H1 (cell line): ENCODE measurements at regions not wholly inside any gene's neighbourhood (a gene's known extent, or its start where the extent isn't known, plus 50 kb on each side); places are given as distances from the start of the nearest gene placed in this dataset.
A peak's percentile ranks its signal among the peaks of the same experiment; 100 is the strongest.

Experiments used
- CTCF ChIA-PET: fragments of 300-600 bp; sonication (Branson Sonifier 250); formaldehyde crosslinking; loops from one replicate; lab custom pipeline; 2021; ENCODE audit not compliant: partially characterized antibody; lab: Charles Lee
- POLR2A ChIA-PET: fragments of 300-600 bp; sonication (Branson Sonifier 250); formaldehyde crosslinking; loops from one replicate; lab custom pipeline; 2021; ENCODE audit warnings: inconsistent platforms; ENCODE audit not compliant: partially characterized antibody; lab: Charles Lee
- DNase-seq, 2 experiments: peaks; one replicate each; pipeline versions ENCODE4 v3.0.0 to v3.0.0-alpha.2; 2010 to 2022; ENCODE audit warnings: low spot score in 2 of 2, low read depth in 1 of 2, mixed read lengths in 1 of 2
- FAIRE-seq: peaks from 2 replicates; lab custom pipeline; 2011; peaks lifted over from hg19 to GRCh38; lab: Jason Lieb, UNC
- H2AFZ ChIP-seq: 2 replicates; pipeline ENCODE4 v1.8.1; 2012; ENCODE audit warnings: low read length, inconsistent platforms
- H2AK5ac ChIP-seq: 2 replicates; pipeline ENCODE4 v1.6.1; 2013; ENCODE audit warnings: low read depth, low read length
- H2BK120ac ChIP-seq: replicated peaks from 2 replicates; pipeline ENCODE3; 2013; ENCODE audit warnings: low read depth, low read length, inconsistent platforms
- H2BK12ac ChIP-seq: 2 replicates; pipeline ENCODE4 v1.6.1; 2013; ENCODE audit warnings: low read depth, low read length
- H2BK15ac ChIP-seq: 2 replicates; pipeline ENCODE4 v1.6.1; 2013; ENCODE audit warnings: low read length
- H2BK20ac ChIP-seq: 2 replicates; pipeline ENCODE4 v1.6.1; 2013; ENCODE audit warnings: low read length
- H2BK5ac ChIP-seq: 2 replicates; pipeline ENCODE4 v1.6.1; 2013; ENCODE audit warnings: low read depth, low read length
- H3K14ac ChIP-seq: 2 replicates; pipeline ENCODE4 v1.6.1; 2013; ENCODE audit warnings: inconsistent platforms; ENCODE audit not compliant: insufficient read length
- H3K18ac ChIP-seq: 2 replicates; pipeline ENCODE4 v1.6.1; 2013; ENCODE audit warnings: low read length; ENCODE audit errors: extremely low read depth
- H3K23ac ChIP-seq: 2 replicates; pipeline ENCODE4 v1.6.1; 2013; ENCODE audit warnings: inconsistent platforms; ENCODE audit not compliant: insufficient read length
- H3K23me2 ChIP-seq: 2 replicates; pipeline ENCODE4 v1.6.1; 2013; ENCODE audit warnings: low read depth, low read length
- H3K27ac ChIP-seq: 2 replicates; pipeline ENCODE4 v1.6.1; 2011; ENCODE audit warnings: low read depth, low read length, inconsistent platforms
- H3K27me3 ChIP-seq, 4 experiments: replicated peaks in 1 of 4; 1 replicate in 1 of 4; 2 replicates in 3 of 4; pipeline versions ENCODE4 v1.6.1 to v1.8.1; 2011 to 2013; ENCODE audit warnings: low read length in 3 of 4, mild to moderate bottlenecking in 3 of 4, inconsistent platforms in 2 of 4, mixed read lengths in 2 of 4, moderate library complexity in 1 of 4; ENCODE audit not compliant: control insufficient read depth in 3 of 4, insufficient read depth in 3 of 4; ENCODE audit errors: extremely low read depth in 1 of 4
- H3K36me3 ChIP-seq, 4 experiments: 2 replicates each; pipeline versions ENCODE4 v1.6.1 to v1.8.1; 2011 to 2013; ENCODE audit warnings: mild to moderate bottlenecking in 4 of 4, low read length in 3 of 4, moderate library complexity in 2 of 4, control low read depth in 1 of 4, inconsistent platforms in 1 of 4; ENCODE audit not compliant: insufficient read depth in 4 of 4, control insufficient read depth in 2 of 4
- H3K4ac ChIP-seq: replicated peaks from 2 replicates; pipeline ENCODE3; 2013; ENCODE audit warnings: low read length, low read depth, mixed read lengths, inconsistent platforms; ENCODE audit not compliant: insufficient read length
- H3K4me1 ChIP-seq, 4 experiments: replicated peaks in 1 of 4; 1 replicate in 1 of 4; 2 replicates in 3 of 4; pipeline versions ENCODE4 v1.6.1 to v1.8.1; 2011 to 2013; ENCODE audit warnings: low read length in 3 of 4, inconsistent platforms in 2 of 4, mixed read lengths in 1 of 4; ENCODE audit not compliant: insufficient read depth in 4 of 4, control insufficient read depth in 3 of 4
- H3K4me2 ChIP-seq, 2 experiments: 2 replicates each; pipeline versions ENCODE4 v1.6.1 to v1.8.1; 2011 to 2013; ENCODE audit warnings: low read depth in 2 of 2, low read length in 2 of 2, control low read depth in 1 of 2, inconsistent platforms in 1 of 2, mild to moderate bottlenecking in 1 of 2; ENCODE audit not compliant: insufficient read depth in 1 of 2
- H3K4me3 ChIP-seq, 4 experiments: fragments of 200-600, 300-600 bp in 1 of 4; sonication (generic), shearing (Covaris generic), sonication (Bioruptor Twin) in 1 of 4; 2 replicates each; pipeline versions ENCODE4 v1.5.1 to v1.8.1; 2011 to 2016; ENCODE audit warnings: low read length in 4 of 4, low read depth in 3 of 4, control low read depth in 2 of 4, inconsistent platforms in 2 of 4, mild to moderate bottlenecking in 2 of 4, mixed read lengths in 1 of 4, moderate library complexity in 1 of 4; ENCODE audit not compliant: insufficient read depth in 2 of 4; ENCODE audit errors: extremely low read depth in 1 of 4
- H3K56ac ChIP-seq: replicated peaks from 2 replicates; pipeline ENCODE3; 2013; ENCODE audit warnings: low read depth, mild to moderate bottlenecking, mixed read lengths, low read length, inconsistent platforms; ENCODE audit not compliant: insufficient read length
- H3K79me1 ChIP-seq: 2 replicates; pipeline ENCODE4 v1.6.1; 2013; ENCODE audit warnings: low read depth, low read length, control low read depth
- H3K79me2 ChIP-seq, 2 experiments: 2 replicates each; pipeline versions ENCODE4 v1.6.1 to v1.8.1; 2012 to 2013; ENCODE audit warnings: low read length in 2 of 2, mild to moderate bottlenecking in 2 of 2, inconsistent platforms in 1 of 2; ENCODE audit not compliant: insufficient read depth in 2 of 2, control insufficient read depth in 1 of 2
- H3K9ac ChIP-seq, 4 experiments: replicated peaks in 1 of 4; 1 replicate in 1 of 4; 2 replicates in 3 of 4; pipeline versions ENCODE4 v1.6.1 to v1.8.1; 2011 to 2013; ENCODE audit warnings: low read depth in 3 of 4, low read length in 3 of 4, control low read depth in 2 of 4, mild to moderate bottlenecking in 2 of 4, moderate library complexity in 2 of 4, inconsistent platforms in 1 of 4; ENCODE audit errors: extremely low read depth in 1 of 4
- H3K9me3 ChIP-seq, 2 experiments: 2 replicates each; pipeline versions ENCODE4 v1.6.1 to v1.8.1; 2012 to 2013; ENCODE audit warnings: mild to moderate bottlenecking in 2 of 2, moderate library complexity in 2 of 2, control low read depth in 1 of 2, inconsistent platforms in 1 of 2, low read depth in 1 of 2, low read length in 1 of 2, mixed read lengths in 1 of 2; ENCODE audit not compliant: insufficient read depth in 2 of 2
- H4K20me1 ChIP-seq, 2 experiments: replicated peaks in 1 of 2; 2 replicates each; pipeline versions ENCODE3 to v1.8.1; 2011 to 2013; ENCODE audit warnings: inconsistent platforms in 2 of 2, low read length in 2 of 2, mild to moderate bottlenecking in 1 of 2; ENCODE audit not compliant: insufficient read depth in 2 of 2, control insufficient read depth in 1 of 2
- H4K5ac ChIP-seq: 2 replicates; pipeline ENCODE4 v1.6.1; 2013; ENCODE audit warnings: low read length, low read depth, mixed read lengths, inconsistent platforms; ENCODE audit not compliant: insufficient read length
- H4K8ac ChIP-seq: 2 replicates; pipeline ENCODE4 v1.8.0; 2013; ENCODE audit warnings: mild to moderate bottlenecking, moderate library complexity, low read length, inconsistent platforms; ENCODE audit not compliant: insufficient read depth; ENCODE audit errors: extremely low read depth
- H4K91ac ChIP-seq: replicated peaks from 2 replicates; pipeline ENCODE3; 2013; ENCODE audit warnings: low read length, mixed read lengths, inconsistent platforms; ENCODE audit not compliant: insufficient read length
- ATF2 ChIP-seq: IDR thresholded peaks from 2 replicates; pipeline ENCODE4 v1.6.1; 2012; ENCODE audit warnings: low read length, inconsistent platforms
- BRCA1 ChIP-seq: IDR thresholded peaks from 2 replicates; pipeline ENCODE4 v1.6.1; 2012; ENCODE audit warnings: low read depth, low read length, improper control_type of control experiment
- CHD2 ChIP-seq: IDR thresholded peaks from 2 replicates; pipeline ENCODE4 v1.6.1; 2012; ENCODE audit warnings: low read length, improper control_type of control experiment
- EZH2 ChIP-seq: fragments of 200-600 bp; sonication (generic); IDR thresholded peaks from 2 replicates; pipeline ENCODE4 v1.7.1; 2012; ENCODE audit warnings: low read depth, mild to moderate bottlenecking, moderate library complexity, low read length, inconsistent platforms; ENCODE audit not compliant: severe bottlenecking
- GABPA ChIP-seq: IDR thresholded peaks from 2 replicates; pipeline ENCODE4 v1.6.1; 2011; ENCODE audit warnings: mild to moderate bottlenecking, low read length, moderate library complexity, borderline replicate concordance; ENCODE audit not compliant: insufficient read depth
- HDAC6 ChIP-seq: IDR thresholded peaks from one replicate; pipeline ENCODE4 v1.7.1; 2012; ENCODE audit warnings: low read depth, mild to moderate bottlenecking, inconsistent platforms, low read length, moderate library complexity
- JUND ChIP-seq: IDR thresholded peaks from 2 replicates; pipeline ENCODE4 v1.6.1; 2011; ENCODE audit warnings: mild to moderate bottlenecking, improper control_type of control experiment, low read length
- MAFK ChIP-seq: IDR thresholded peaks from 2 replicates; pipeline ENCODE4 v1.6.1; 2012; ENCODE audit warnings: low read depth, mild to moderate bottlenecking, improper control_type of control experiment, low read length
- MAX ChIP-seq: IDR thresholded peaks from 2 replicates; pipeline ENCODE4 v1.6.1; 2012; ENCODE audit warnings: inconsistent platforms
- POLR2AphosphoS5 ChIP-seq: IDR thresholded peaks from 2 replicates; pipeline ENCODE4 v1.6.1; 2011; ENCODE audit warnings: low read depth, low read length
- RBBP5 ChIP-seq: IDR thresholded peaks from 2 replicates; pipeline ENCODE4 v1.7.1; 2012; ENCODE audit warnings: low read depth, mild to moderate bottlenecking, inconsistent platforms, low read length, moderate library complexity, borderline replicate concordance
- SIX5 ChIP-seq: IDR thresholded peaks from 2 replicates; pipeline ENCODE4 v1.6.1; 2011; ENCODE audit warnings: mild to moderate bottlenecking, low read depth, low read length
- TAF1 ChIP-seq: IDR thresholded peaks from 2 replicates; pipeline ENCODE4 v1.6.1; 2011; ENCODE audit warnings: mild to moderate bottlenecking, low read depth, low read length
- WGBS, 2 experiments: shearing (Covaris generic) in 1 of 2; methylation state at CpG; one replicate each; pipeline versions ENCODE4 v1.1.6 to v1.1.7; 2013 to 2015; ENCODE audit warnings: low lambda C conversion rate in 2 of 2, mixed read lengths in 2 of 2, inconsistent platforms in 1 of 2, low coverage in 1 of 2, missing lambda C conversion rate in 1 of 2; ENCODE audit not compliant: insufficient replicate concordance in 2 of 2, insufficient coverage in 1 of 2, insufficient read length in 1 of 2; ENCODE audit errors: extremely low coverage in 1 of 2, missing lambda C conversion rate in 1 of 2; 5-methylcytosine and 5-hydroxymethylcytosine counted together

DNA sequence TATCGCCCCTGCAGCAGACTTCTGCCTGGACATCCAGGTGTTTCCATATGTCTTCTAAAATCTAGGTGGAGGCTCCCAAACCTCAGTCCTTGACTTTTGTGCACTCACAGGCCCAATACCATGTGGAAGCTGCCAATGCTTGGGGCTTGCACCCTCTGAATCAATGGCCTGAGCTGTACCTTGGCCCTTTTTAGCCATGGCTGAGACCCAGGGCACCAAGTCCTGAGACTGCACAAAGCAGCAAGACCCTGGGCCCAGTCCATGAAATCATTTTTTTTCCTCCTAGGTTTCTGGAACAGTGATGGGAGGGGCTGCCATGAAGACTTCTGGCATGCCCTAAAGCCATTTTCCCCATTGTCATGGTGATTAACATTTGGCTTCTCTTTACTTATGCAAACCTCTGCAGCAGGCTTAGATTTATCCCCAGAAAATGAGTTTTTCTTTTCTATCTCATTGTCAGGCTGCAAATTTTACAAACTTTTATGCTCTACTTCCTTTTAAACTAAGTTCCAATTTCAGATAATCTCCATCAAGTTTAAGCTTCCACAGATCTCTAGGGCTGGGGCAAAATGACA is 1445.8 kb upstream of the FLRT2 start:
- Histone ChIP-seq H2BK15ac (no peak overlapping the region), H3K9ac (no peak overlapping the region), H2BK5ac (no peak overlapping the region), H3K4ac (no peak overlapping the region), H4K20me1 (no peaks in the 10 kb centered on the region), H3K23ac (no peak overlapping the region), H2BK120ac (no peak overlapping the region), H4K91ac (no peak overlapping the region), H3K79me2 (no peaks in the 10 kb centered on the region), H3K23me2 (no peaks in the 10 kb centered on the region), H3K4me3 (no peak overlapping the region), H4K8ac (no peak overlapping the region), H2AK5ac (no peak overlapping the region), H3K36me3 (no peaks in the 10 kb centered on the region), H2AFZ (no peak overlapping the region), H2BK12ac (no peak overlapping the region), H3K56ac (no peak overlapping the region), H3K4me1 (no peaks in the 10 kb centered on the region), H3K4me2 (peak overlapping the region in 1 of 2 experiments; percentile 11; a peak in 1 of 4 replicates), H3K14ac (no peak overlapping the region), H3K18ac (no peak overlapping the region), H3K9me3 (peaks cover 0 to 5% of the 10 kb centered on the region in 2 experiments; a peak in 1 of 4 replicates), H4K5ac (no peak overlapping the region), H3K79me1 (no peaks in the 10 kb centered on the region), H3K27me3 (no peaks in the 10 kb centered on the region), H3K27ac (no peak overlapping the region), H2BK20ac (peak overlapping the region; percentile 26; the same call in 1 of the 2 replicates)
- FAIRE-seq (no peak), DNase-seq (no peak)
- ChIA-PET POLR2A (no interaction called here), CTCF (interaction anchor here (0.8 kb wide), 1 partner anchor 10 kb away, joined by 3 read pairs; no protein-coding TSS in a partner anchor)
- 100% methylated on average over 1 of the region's 1 CpG; no CpG with 5 or more reads in 1 of the 2 experiments for WGBS, 2 experiments
- TF ChIP-seq BRCA1 (no peak), GABPA (no peak), SIX5 (no peak), TAF1 (no peak), HDAC6 (no peak), RBBP5 (no peak), JUND (no peak), EZH2 (no peak), MAFK (no peak), MAX (no peak), ATF2 (no peak), CHD2 (no peak), POLR2AphosphoS5 (no peak)
